GM19193 (cell line): ENCODE measurements at regions not wholly inside any gene's neighbourhood (a gene's known extent, or its start where the extent isn't known, plus 50 kb on each side); places are given as distances from the start of the nearest gene placed in this dataset.

Source experiments
- POLR2A ChIP-seq: IDR thresholded peaks from 4 replicates; pipeline ENCODE4 v1.6.1; 2011; ENCODE audit not compliant: insufficient read depth, insufficient read length; ENCODE audit errors: extremely low read depth

DNA sequence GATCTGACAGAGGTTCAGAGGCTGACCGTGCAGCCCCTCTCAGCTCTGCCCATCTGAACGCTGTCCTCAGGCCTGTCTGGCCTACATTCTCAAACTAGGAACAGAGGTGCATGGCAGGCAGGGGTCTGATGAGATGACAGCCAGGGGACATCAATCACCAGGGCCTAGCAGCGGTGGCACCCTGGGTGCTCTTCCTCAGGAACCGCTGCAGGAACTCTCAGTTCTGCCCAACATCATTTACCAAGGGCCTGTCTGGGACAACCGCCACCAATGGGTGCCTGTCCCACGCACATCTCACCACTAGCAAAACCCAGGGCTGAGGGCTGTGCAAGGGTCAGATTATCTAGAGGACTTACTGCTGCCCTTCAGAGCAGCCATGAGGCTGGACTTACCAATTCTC lies 245.7 kb downstream of the TOMM20 start:
- no peak for TF ChIP-seq POLR2A

DNA sequence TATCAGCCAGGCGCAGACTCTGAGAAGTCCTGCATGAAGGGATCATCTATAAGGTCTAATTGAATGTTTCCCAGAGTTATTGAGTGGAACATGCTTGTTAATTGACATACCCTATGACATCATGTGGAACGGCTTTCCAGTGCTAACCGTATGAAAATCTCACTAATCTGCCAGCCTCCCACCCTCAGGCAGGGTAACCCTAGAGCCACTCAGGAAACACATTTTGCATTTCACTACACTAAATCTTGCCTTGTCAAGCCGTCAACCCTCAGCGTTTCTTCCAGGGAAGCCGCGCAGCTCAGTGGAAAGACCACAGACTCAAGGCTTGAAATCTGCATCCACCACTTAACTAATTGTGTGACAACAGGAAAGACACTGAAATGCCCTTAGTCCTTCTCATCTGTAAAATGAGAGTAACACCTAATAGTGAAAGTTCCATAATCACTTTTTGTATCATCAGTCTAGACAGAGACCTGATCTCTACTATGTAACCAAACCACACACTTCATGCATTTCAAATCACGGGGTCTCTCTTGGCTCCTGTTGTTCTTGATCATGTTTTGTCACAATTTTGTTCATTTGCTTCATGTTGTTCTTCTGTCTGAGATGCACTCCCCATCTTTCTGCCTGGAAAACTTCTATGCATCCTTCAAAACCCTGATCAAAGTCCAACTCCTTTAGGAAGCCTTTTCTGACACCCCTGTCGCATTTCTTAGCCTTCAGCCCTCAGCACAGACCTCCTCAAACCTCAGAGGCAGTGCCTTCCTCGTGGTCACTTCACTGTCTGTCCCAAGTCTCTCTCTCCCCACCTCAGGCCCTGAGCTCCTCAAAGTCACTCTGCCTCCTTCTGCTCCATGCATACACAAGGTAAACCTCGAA lies 246.5 kb downstream of the TOMM20 start:
- TF ChIP-seq POLR2A: no peak

DNA sequence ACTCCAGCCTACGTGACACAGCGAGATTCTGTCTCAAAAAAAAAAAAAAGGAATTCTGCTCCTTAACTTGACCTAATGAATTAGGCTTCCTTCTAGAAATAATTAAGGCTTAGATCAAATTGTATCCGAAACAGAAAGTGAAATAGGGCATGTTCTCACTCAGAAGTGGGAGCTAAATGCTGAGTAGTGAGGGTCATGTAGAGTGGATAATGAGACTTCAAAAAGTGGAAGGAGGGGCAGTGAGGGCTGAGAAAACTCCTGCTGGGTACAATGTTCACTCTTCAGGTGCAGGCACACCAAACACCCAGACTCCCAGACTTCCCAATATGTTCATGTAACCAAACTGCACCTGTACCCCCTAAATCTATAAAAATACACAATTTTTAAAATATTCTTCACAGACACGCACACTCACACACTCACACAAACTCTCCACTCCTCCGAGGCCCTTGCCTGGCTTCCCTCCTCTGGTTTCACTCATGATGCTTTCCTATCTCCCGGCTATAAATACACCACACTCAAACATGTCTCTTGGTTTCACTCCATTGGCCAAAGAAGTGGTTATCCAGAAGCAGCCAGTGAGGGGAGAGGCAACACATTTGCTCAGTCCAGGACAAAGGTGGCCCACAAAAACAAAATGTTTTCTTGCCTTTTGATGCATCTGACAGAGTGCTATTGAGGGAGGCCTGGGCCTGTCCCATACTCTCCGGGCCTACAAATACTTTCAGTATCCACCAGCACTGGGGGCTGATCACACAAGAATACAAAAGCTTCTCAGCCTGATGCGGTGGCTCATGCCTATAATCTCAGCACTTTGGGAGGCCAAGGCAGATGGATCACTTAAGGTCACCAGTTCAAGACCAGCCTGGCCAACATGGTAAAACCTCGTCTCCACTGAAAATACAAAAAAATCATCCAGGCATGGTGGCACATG lies 249.2 kb downstream of the TOMM20 start:
- no peak for TF ChIP-seq POLR2A

DNA sequence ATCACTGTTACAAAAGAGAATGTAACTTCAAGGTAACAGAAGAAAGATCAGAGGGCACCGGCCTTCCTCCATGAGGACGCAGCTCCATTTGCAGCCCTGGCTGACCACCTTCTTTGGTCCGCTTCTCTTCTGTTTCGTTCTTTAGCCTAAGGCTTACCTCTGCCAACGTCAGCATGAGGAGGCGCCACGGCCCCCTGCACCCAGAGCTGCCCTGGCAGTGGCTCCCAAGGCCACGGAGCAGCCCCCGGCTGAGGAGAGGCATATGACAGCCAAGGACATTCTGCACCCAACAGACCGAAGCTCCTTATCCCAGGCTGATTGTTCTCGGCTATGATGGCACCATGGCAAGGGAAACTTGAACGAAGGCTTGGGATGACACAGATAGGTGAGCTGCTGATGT lies 250.3 kb downstream of the TOMM20 start:
- no peak for TF ChIP-seq POLR2A

DNA sequence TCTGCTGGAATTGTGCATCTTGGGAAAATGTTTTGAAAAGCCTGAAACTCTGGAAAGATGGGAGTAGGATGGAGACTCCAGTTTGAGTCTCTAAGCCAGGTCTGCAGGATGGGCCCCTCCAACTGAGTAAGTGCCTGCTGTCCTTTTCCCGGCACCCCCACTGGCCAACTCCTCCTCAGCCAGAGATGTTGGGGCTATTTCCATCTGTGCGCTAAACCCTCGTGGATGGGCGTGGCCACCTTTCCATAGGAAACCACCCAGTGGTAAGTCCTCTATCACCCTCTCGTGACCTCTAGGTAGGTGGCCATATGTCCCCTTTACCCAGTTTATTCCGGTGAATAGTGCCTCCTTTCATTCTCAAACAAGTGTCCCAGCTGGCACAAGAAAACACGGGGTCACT lies 250.9 kb downstream of the TOMM20 start:
- TF ChIP-seq POLR2A: no peak

DNA sequence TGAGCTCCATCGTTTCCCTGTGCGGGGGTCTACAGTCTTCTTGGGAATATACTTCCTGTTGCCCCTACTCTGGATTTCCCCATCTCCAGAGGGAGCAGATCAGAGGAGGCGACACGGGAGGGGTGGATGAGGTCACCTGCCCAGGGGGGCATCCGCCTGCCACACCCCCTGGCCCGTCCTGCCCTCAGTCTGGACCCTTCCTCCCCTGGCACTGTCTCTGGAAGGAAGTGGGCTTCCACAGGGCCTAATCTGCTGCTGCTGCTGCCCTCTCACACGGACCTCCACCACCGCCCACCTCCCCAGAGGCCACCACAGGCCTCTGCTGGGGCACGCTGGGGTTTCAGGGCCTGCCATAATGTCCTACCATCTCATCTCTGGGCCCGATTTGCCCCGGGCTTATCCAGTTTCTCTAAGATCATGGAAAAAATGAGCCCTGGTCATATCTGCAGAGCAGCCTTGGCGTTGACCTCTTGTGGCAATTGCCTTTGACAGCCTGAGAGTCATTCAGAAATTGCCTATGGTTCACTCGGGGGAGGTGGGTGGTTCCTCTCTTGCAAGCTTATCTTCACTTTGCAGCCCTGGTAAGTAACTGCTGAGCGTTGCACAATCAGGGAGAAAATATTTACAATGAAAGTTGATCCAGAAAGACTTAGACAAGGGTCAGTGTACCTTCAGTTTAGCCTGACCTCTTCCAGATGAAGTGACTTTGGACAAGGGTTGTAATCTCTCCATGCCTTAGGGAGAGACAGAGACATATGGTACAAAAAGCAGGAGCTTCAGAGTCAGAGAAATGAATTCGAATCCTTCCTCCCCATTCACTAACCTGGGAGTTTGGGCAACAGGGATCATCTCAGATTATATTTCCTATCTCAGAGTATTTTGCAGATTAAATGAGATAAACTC lies 252.4 kb downstream of the TOMM20 start:
- TF ChIP-seq POLR2A: no peak

DNA sequence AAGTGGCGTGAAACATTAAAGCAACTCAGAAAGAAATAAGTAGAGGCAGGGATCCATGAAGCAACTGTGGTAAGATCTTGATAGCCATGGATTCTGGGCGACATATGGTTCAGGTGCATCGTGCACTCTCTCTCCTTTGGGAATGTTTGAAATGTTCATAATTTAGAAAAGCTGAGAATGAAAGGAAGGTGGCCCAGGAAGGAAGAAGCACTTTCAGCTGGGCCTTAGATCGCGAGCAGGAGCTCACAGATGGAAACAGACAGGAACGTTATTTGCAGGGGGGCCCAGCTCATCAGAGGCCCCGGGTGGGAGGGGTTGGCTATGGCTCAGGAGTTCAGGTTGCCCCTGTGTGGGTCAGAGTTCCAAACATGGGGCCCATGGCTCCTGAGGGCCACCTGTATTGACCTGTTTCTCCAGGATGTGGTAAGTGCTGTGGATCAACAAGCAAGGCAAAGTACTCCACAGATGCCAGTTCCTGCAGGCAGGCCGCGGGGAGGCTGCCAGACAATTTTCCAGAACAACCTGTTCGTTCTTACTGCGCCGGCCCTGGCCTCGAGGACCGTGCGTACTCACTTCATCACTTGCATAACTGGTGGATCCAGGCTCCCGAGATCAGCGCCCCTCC lies 253.2 kb downstream of the TOMM20 start:
- TF ChIP-seq POLR2A: no peak

DNA sequence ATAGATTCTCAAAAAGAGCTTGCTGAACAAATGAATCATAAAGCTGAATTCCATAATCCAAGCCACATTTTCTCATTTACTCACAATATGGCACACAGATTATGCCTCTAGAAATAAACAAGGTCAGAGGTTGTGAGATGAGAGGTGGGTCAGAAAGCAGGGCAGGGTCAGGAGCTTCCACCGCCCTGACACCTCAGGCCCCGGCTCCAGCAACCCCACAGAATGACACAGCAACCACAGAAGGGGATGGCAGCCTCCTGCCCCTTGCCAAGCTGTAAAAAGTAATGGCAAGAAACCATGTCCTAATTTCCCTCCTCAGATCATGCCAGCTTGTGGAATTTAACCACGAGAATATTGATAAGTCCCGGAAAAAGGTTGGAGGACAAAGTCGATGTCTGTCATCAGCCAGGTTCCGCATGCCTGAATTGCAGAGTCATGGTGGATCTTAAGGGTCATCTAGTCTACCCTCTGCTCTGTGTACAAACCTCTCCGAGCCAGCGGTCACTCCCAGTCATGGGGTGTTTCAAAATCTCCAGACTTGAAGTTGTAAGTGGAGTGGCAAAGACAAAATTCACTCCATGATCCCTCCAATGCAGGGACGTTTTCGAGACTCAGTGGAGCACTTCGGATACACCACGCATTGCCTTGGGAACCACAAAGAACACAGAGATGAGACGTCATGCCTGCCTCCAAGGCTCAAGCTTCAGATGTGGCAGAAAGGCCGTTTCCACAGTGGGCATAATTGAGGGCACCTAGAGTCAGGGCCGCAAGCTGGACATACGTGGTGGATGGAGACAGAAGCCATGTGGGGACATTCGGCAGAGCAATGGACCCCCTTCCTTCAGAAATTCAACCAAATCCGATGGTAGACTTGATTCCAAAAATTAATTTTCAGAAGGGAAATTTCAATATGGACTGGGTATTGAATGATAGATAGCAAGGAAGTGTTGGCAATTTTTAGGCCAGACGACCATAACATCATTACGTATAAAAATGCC lies 254.0 kb downstream of the TOMM20 start:
- TF ChIP-seq POLR2A: no peak

DNA sequence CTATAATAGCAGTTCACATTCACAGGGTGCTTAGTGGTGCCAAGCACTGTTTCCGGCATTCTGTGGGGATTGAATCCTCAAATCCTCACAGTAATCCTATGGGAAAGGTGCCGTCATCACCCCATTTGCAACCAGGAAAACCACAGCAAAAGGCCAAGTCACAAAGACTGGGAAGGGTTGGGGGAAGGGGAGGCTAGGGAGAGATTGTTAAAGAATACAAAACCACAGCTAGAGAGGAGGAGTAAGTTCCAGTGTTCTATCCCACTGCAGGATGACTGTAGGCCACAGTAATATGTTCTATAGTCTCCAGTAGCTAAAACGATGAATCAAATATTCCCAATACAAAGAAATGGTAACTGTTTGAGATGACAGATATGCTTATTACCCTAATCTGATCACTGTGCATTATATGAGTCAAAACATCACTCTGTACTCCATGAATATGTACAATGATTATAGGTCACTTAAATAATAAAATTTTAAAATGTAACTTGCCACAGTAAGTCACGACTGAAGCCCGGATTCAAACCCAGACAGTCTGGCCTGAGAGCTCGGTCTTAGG lies 256.8 kb downstream of the TOMM20 start:
- no peak for TF ChIP-seq POLR2A

DNA sequence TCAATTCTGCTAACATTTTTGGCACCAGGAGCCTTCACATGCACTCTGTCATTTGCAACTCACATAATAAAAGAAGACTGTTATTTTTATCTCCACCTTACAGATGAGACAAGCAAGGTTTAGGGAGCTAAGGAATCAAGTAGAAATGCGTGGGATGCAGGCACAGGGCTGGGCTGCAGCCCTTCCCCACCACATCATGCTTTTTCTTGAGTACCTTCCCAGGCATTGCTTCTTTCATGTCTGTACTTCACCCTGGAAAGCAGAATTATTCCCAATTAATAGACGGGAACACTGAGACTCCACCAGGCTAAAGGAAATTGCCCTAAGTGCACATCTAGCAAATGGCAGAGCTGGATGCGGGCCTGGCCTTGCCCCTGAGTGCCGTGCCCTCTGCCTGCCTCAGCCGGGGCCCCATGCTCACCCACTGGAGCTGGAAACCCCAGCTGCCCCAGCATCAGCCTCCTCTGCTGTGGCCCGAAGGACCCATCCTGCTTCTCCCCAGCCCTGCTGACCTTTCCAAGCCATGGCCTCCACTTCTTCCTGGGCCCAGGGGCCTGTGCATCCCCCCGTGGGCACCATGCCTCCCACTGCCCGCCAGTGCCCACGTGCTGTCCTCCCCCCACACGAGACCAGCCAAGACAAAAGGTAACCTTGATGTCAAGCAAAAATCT lies 257.5 kb downstream of the TOMM20 start:
- TF ChIP-seq POLR2A: no peak

DNA sequence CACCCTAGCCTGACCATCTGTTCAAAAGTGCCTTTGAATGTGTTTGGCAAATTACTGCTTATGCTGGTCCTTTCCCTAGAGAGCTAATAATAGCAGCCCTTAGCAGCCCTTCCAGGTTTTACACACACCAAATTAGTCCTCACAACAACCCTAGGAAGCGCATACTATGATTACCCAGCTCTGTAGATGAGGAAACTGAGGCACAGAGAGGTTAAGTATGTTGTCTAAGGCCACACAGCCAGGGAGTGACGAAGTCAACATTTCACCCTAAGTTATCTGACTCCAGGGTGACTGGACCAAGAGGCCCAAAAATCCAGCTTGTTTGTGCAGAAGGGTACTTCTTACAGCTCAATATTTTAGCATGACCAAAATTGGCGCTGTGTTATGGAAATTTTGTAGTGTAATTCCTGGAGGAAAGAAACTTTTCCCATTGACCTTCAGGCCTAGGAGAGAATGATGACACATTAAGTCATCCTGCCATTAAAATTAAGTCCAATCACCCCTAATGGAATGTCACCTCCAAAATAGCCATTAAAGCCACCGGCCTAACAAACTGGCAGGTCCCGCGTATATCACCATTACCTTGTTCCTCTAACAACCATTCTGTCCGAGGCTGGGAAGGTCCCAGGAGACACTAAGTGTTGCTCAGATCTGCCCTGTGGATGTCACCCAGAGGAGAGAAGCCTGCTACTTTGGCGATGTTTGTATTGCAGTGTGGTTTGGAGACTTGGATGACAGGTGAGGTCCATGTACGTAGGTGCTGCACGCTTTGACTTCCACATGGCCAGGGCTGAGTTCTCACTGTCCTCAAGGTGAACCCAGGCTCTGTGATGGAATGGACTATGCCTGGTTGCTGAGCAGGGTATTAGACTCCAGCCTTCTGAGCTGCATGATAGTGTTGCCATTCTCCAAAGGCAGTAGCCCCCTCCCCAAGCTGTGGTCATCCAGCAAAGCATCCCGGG lies 258.3 kb downstream of the TOMM20 start:
- TF ChIP-seq POLR2A: no peak

DNA sequence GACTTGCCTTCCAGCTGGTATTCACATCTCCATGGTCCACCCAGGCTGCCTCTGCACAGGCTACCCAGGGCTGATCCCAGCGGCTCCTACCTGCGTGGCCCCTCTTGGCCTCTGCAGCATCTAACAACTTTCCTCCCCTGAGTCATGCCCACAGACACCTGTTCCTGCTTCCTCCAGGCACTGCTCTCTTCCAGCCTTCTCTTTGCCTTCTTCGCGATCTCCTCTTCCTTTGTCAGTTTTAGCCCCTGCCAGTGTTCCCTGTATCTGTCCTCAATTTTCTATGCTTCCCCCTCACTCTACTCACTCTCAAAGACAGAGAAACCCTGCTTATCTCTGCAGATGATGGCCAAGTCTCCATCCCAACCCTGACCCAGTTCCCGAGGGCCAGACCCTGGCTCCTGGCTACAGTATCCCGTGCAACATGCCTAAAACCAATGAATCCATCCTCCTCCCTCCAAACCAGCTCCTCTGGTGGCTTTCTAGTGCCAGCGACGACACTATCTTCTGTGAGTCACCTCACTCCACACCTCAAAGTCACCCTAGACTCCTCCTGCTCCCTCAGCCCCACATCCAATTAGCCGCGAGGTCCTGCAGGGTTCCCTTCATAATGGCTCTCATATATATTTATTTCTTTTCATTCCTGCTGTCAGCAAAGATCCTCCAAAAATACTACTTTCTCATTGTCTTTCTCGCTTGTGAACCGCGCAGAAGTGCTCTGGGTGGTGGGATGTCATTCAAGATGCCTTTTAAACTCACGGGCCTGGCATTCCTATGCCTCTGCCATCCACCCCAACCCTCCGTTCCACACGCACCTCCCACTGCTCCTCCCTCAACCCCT lies 259.2 kb downstream of the TOMM20 start:
- no peak for TF ChIP-seq POLR2A
